Transverse colon (tissue), 4 donors: ENCODE measurements at regions not wholly inside any gene's neighbourhood (a gene's known extent, or its start where the extent isn't known, plus 50 kb on each side); places are given as distances from the start of the nearest gene placed in this dataset.

Experiments
- DNase-seq: peaks from one replicate; pipeline ENCODE4 v3.0.0-alpha.2; 2019
- H3K27ac ChIP-seq, 4 donors: fragments of 200-600 bp; sonication (generic); 2 replicates each; pipeline ENCODE4 v1.5.1; 2016 to 2018; ENCODE audit warnings: inconsistent platforms in 4 of 4
- H3K27me3 ChIP-seq: fragments of 200-600 bp; sonication (generic); 2 replicates; pipeline ENCODE4 v1.5.1; 2017; ENCODE audit warnings: inconsistent platforms
- H3K36me3 ChIP-seq, 4 donors: fragments of 200-600 bp; sonication (generic); 2 replicates each; pipeline ENCODE4 v1.5.1; 2017 to 2019; ENCODE audit warnings: inconsistent platforms in 4 of 4
- H3K4me1 ChIP-seq, 4 donors: fragments of 200-600 bp; sonication (generic); 2 replicates each; pipeline ENCODE4 v1.5.1; 2017 to 2020; ENCODE audit warnings: inconsistent platforms in 4 of 4
- H3K4me3 ChIP-seq, 4 donors: fragments of 200-600 bp; sonication (generic); 1 replicate in 1 of 4; 2 replicates in 3 of 4; pipeline versions ENCODE4 v1.5.1 to v1.6.1; 2017 to 2019; ENCODE audit warnings: inconsistent platforms in 4 of 4
- H3K9me3 ChIP-seq, 2 donors: fragments of 200-600 bp; sonication (generic); 2 replicates each; pipeline ENCODE4 v1.5.1; 2017 to 2019; ENCODE audit warnings: inconsistent platforms in 2 of 2
- EP300 ChIP-seq: sonication (generic); formaldehyde crosslinking; IDR thresholded peaks from one replicate; pipeline ENCODE4 v1.6.1; 2017; ENCODE audit warnings: antibody characterized with exemption, low read depth
- POLR2A ChIP-seq: fragments of 450-650 bp; IDR thresholded peaks from one replicate; pipeline ENCODE4 v1.6.1; 2016; ENCODE audit warnings: antibody characterized with exemption, mild to moderate bottlenecking, moderate library complexity
- POLR2AphosphoS5 ChIP-seq, 3 donors: sonication (generic); formaldehyde crosslinking; IDR thresholded peaks; one replicate each; pipeline ENCODE4 v1.6.1; 2016; ENCODE audit warnings: antibody characterized with exemption in 3 of 3
- WGBS, 2 donors: methylation state at CpG; one replicate each; pipeline ENCODE4 v1.1.5; 2018; ENCODE audit warnings: low coverage in 1 of 2; 5-methylcytosine and 5-hydroxymethylcytosine counted together
- in situ Hi-C, 4 donors: fragments of 200-750 bp; cut with MboI; loops; one replicate each; pipeline versions ENCODE4 v1.15.0 to v1.15.1; 2017; ENCODE audit warnings: low sequenced_read_pairs in 3 of 4, low pct_ligation_motif_present in 1 of 4, low pct_unique_long_range_greater_than_20kb in 1 of 4
- intact Hi-C: fragments of 100-400 bp; cut with DNase I; formaldehyde crosslinking; loops from one replicate; pipeline ENCODE4 v1.15.1; 2023; ENCODE audit warnings: low total_unique reads
- TF ChIP-seq, protein P1 (sequence below), 5 experiments: fragments of 200-600 bp in 3 of 5; fragments of 450-650 bp in 2 of 5; sonication (generic) in 3 of 5; IDR thresholded peaks; 1 replicate in 2 of 5; 2 replicates in 3 of 5; pipeline ENCODE4 v1.5.1; 2016 to 2017; ENCODE audit warnings: antibody characterized with exemption in 5 of 5, inconsistent platforms in 3 of 5, mild to moderate bottlenecking in 2 of 5, moderate library complexity in 1 of 5

DNA sequence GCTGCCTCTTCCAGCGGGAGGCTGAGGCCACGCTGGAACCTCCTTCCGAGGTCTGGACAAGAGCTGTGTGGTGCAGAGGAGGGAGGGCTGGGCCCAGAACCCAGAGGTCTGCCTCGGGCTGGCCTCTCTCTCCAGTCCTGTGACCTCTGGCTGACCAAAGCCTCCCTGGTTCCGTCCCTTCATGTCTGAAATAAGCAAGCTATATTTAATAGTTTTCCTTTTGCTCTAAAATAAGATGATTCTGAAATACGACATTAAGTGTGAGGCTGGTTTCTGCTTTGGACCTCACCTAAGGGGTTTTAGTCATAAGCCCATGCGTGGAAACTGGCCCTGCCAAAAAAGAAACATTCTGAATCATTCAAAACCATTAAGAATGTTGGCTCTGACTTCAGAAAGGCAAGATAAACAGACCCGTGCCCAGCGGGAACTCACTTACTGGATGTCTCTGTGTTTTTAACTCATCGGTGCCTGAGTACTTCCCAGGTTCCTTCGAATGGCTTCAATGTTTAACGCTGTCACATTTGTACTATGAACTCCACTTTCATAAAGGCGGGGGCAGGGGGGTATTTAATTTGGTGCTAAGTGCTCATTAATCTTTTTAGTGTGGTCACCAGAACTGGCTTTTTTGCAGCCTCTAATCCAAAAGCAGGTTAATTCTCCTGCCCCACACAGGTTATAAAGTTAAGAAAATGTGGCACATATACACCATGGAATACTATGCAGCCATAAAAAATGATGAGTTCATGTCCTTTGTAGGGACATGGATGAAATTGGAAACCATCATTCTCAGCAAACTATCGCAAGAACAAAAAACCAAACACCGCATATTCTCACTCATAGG lies 157.5 kb upstream of the KLF14 start:
- intact Hi-C loops (loop anchor here (10.0 kb wide), 1 partner anchor 533 kb away; no protein-coding TSS in a partner anchor), in situ Hi-C loops (loop anchor here in 3 of 4 donors (10.0 to 25.0 kb wide), 5 partner anchors 143 to 521 kb away; no protein-coding TSS in a partner anchor)
- 48 to 53% methylated on average over 7 to 14 of the region's 15 CpGs for WGBS, 2 donors
- no peaks in the 10 kb centered on the region for H3K27me3 ChIP-seq
- no peaks in the 10 kb centered on the region for H3K9me3 ChIP-seq
- TF ChIP-seq EP300 (no peak), POLR2AphosphoS5 (IDR thresholded peaks at IDR 0.05) (peak in 1 of 3 donors; percentile 39)
- no peak for DNase-seq
- peaks cover 0 to 7% (median 1%) of the 10 kb centered on the region in 4 donors for H3K36me3 ChIP-seq
- peak overlapping the region; percentile 83 to 87 (median 84) for H3K27ac ChIP-seq
- H3K4me3 ChIP-seq, result no peak overlapping the region
- H3K4me1 ChIP-seq, result peaks cover 28 to 89% (median 76%) of the 10 kb centered on the region in 4 donors

DNA sequence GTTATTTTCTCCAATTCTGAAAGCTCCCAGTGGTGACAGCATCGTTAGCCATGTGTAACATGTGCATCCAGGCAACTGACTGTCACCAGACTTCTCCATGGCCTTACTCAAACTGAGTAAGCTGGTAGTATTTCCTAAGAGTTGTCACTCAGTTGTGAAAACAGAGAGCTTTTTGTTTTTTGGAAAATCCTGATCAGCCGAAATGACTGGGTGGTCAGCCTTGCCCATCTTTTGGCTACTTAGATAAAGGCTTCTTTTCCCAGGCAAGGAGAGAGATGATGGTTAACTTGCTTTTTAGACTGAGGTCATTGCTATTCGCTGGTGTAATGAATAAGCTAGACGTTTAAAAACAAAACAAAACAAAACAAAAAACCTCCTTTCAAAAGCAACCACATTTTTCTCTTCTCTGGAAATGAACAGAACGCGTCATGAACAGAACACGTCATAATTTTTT lies 159.5 kb upstream of the KLF14 start:
- intact Hi-C loops, result loop anchor here (10.0 kb wide), 1 partner anchor 531 kb away; no protein-coding TSS in a partner anchor
- Histone ChIP-seq H3K36me3 (peaks cover 0 to 4% (median 1%) of the 10 kb centered on the region in 4 donors), H3K27ac (peak overlapping the region; percentile 41 to 94 (median 58)), H3K27me3 (no peaks in the 10 kb centered on the region), H3K9me3 (no peaks in the 10 kb centered on the region), H3K4me3 (no peak overlapping the region), H3K4me1 (peaks cover 36 to 89% (median 79%) of the 10 kb centered on the region in 4 donors)
- no peak for DNase-seq
- in situ Hi-C loops, result loop anchor here in 3 of 4 donors (10.0 to 25.0 kb wide), 5 partner anchors 141 to 519 kb away; no protein-coding TSS in a partner anchor
- WGBS, 2 donors, result 49% methylated on average over 7 of the region's 7 CpGs
- no peak for TF ChIP-seq POLR2A
- TF ChIP-seq EP300, result no peak
- TF ChIP-seq, protein P1, sequence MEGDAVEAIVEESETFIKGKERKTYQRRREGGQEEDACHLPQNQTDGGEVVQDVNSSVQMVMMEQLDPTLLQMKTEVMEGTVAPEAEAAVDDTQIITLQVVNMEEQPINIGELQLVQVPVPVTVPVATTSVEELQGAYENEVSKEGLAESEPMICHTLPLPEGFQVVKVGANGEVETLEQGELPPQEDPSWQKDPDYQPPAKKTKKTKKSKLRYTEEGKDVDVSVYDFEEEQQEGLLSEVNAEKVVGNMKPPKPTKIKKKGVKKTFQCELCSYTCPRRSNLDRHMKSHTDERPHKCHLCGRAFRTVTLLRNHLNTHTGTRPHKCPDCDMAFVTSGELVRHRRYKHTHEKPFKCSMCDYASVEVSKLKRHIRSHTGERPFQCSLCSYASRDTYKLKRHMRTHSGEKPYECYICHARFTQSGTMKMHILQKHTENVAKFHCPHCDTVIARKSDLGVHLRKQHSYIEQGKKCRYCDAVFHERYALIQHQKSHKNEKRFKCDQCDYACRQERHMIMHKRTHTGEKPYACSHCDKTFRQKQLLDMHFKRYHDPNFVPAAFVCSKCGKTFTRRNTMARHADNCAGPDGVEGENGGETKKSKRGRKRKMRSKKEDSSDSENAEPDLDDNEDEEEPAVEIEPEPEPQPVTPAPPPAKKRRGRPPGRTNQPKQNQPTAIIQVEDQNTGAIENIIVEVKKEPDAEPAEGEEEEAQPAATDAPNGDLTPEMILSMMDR (IDR thresholded peaks at IDR 0.05), result no peak
- TF ChIP-seq POLR2AphosphoS5 (IDR thresholded peaks at IDR 0.05), result no peak

DNA sequence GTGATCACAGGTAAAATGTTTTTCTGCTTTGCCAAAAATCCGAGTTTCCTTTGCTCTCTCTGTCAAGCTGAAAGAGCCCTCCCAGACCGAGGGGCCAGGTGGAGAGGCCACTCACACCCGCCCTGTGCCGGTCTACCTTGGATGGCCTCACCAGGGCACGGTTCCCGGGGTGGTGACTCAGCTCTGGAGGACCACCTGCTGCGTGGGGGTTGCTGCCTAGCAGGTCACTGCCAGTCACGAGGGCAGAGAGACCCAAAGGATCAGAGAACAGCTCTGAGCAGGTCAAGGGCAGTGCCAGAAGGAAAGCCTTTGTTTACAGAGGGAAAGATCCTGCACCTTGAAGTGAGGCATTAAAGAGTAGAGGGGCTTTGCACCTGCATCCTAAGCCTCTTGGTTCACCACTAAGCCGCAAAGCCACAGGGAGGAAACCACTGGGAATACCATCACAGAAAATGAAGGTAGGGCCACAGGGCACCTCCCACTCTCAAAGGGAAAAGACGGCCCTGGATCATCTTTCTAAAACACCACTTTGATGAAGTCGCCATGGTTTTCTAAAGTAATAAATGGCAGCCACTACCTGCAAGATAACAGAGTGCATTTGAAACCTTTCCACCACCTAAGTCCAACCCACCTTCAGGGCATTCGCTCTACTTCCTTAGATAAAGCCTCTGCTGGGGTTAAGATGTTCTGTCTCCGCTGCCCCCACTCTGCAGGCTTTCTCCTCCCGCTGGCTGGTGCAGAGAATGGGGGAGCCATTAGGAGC lies 160.3 kb upstream of the KLF14 start:
- H3K4me1 ChIP-seq, result peaks cover 38 to 91% (median 82%) of the 10 kb centered on the region in 4 donors
- DNase-seq, result no peak
- no peaks in the 10 kb centered on the region for H3K9me3 ChIP-seq
- intact Hi-C loops (loop anchor here (10.0 kb wide), 1 partner anchor 530 kb away; no protein-coding TSS in a partner anchor), in situ Hi-C loops (loop anchor here in 3 of 4 donors (10.0 to 25.0 kb wide), 5 partner anchors 140 to 518 kb away; no protein-coding TSS in a partner anchor)
- TF ChIP-seq EP300, result no peak
- TF ChIP-seq POLR2A, result no peak
- TF ChIP-seq POLR2AphosphoS5 (IDR thresholded peaks at IDR 0.05), result no peak
- TF ChIP-seq, protein P1 (IDR thresholded peaks at IDR 0.05), result no peak
- H3K36me3 ChIP-seq, result peaks cover 0 to 4% (median 1%) of the 10 kb centered on the region in 4 donors
- H3K4me3 ChIP-seq, result no peak overlapping the region
- H3K27me3 ChIP-seq, result no peaks in the 10 kb centered on the region
- WGBS, 2 donors, result 34 to 76% methylated on average over 4 to 14 of the region's 14 CpGs
- peak overlapping the region; percentile 41 to 94 (median 58) for H3K27ac ChIP-seq

DNA sequence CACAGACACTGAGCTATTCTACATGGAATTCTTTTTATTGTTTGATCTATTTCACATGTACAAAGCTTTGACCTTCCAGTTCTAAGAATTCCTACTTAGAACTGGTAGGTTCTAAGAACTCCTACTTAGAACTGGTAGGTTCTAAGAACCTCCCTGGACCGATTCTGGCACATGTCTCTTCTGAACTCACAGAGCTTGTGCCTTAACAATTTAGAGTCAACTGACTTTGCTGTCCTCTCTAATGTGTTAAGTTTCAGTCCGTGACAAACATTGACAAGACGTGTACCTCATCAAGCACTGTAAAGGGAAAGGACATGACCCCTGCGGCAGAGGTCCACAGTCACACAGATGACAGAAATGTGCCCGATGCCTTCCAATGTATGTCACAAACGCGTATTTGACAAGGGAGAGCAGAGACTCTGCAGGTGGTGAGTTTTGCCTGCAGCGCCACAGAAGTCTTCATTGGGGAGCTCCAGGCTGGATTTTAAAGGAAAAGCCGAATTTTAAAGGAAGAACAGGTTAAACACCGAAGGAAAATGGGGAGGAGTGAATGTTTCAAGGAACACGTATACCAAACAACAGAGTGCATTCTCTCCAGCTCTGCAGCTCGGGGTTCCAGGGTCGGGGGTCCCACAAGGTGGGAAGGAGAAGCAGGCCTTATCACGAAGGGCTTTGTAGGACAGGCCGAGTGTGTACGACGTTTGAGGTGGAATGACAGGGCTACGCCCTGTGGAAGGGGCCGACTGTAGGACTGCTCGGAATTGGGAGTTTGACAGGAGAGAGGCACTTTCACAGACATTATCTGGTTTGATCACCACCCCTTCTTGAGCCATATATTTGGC lies 161.1 kb upstream of the KLF14 start:
- in situ Hi-C loops (loop anchor here in 3 of 4 donors (10.0 to 25.0 kb wide), 5 partner anchors 140 to 517 kb away; no protein-coding TSS in a partner anchor), intact Hi-C loops (loop anchor here (5.0 to 10.0 kb wide), 2 partner anchors 112 to 530 kb away; no protein-coding TSS in a partner anchor)
- Histone ChIP-seq H3K36me3 (peaks cover 0 to 3% (median 0%) of the 10 kb centered on the region in 4 donors), H3K4me1 (peaks cover 39 to 91% (median 79%) of the 10 kb centered on the region in 4 donors), H3K4me3 (no peak overlapping the region), H3K27ac (peak overlapping the region; percentile 41 to 94 (median 58)), H3K9me3 (no peaks in the 10 kb centered on the region), H3K27me3 (no peaks in the 10 kb centered on the region)
- TF ChIP-seq, protein P1 (IDR thresholded peaks at IDR 0.05), result no peak
- TF ChIP-seq POLR2A (no peak), EP300 (no peak), POLR2AphosphoS5 (IDR thresholded peaks at IDR 0.05) (no peak)
- no peak for DNase-seq
- WGBS, 2 donors, result 74 to 78% methylated on average over 15 to 20 of the region's 20 CpGs
